H1 (cell line): ENCODE measurements at regions not wholly inside any gene's neighbourhood (a gene's known extent, or its start where the extent isn't known, plus 50 kb on each side); places are given as distances from the start of the nearest gene placed in this dataset.

Experiments
- CBX5 ChIP-seq: fragments of 300-800, 300-1000 bp; sonication (generic); IDR thresholded peaks from 2 replicates; pipeline ENCODE4 v1.7.1; 2016; ENCODE audit warnings: antibody characterized with exemption, low read length, low read depth
- POLR2A ChIP-seq, 2 experiments: IDR thresholded peaks; 1 replicate in 1 of 2; 2 replicates in 1 of 2; pipeline ENCODE4 v1.6.1; 2011; ENCODE audit warnings: low read depth in 2 of 2, low read length in 2 of 2, mild to moderate bottlenecking in 2 of 2; ENCODE audit errors: control extremely low read depth in 1 of 2
- RAD21 ChIP-seq, 2 experiments: IDR thresholded peaks in 1 of 2; conservative IDR thresholded peaks in 1 of 2; 2 replicates each; pipeline ENCODE4 v1.6.1; 2011; ENCODE audit warnings: low read depth in 2 of 2, low read length in 2 of 2, improper control_type of control experiment in 1 of 2, inconsistent platforms in 1 of 2, mild to moderate bottlenecking in 1 of 2, moderate library complexity in 1 of 2
- SP1 ChIP-seq: IDR thresholded peaks from 2 replicates; pipeline ENCODE4 v1.6.1; 2011; ENCODE audit warnings: low read depth, low read length
- SRF ChIP-seq: IDR thresholded peaks from 2 replicates; pipeline ENCODE4 v1.6.1; 2011; ENCODE audit warnings: mild to moderate bottlenecking, low read depth, low read length, moderate library complexity
- ZNF274 ChIP-seq: IDR thresholded peaks from 2 replicates; pipeline ENCODE4 v1.7.0; 2012; ENCODE audit warnings: low read length, borderline replicate concordance; ENCODE audit errors: extremely low read depth
- TF ChIP-seq, protein P1 (sequence below): IDR thresholded peaks from 2 replicates; pipeline ENCODE4 v1.6.1; 2012; ENCODE audit warnings: inconsistent platforms
- TF ChIP-seq, protein P2 (sequence below): fragments of 300-600 bp; sonication (generic); IDR thresholded peaks from 2 replicates; pipeline ENCODE4 v1.7.1; 2012; ENCODE audit warnings: low read length, moderate library complexity, mild to moderate bottlenecking, inconsistent platforms; ENCODE audit not compliant: insufficient replicate concordance

DNA sequence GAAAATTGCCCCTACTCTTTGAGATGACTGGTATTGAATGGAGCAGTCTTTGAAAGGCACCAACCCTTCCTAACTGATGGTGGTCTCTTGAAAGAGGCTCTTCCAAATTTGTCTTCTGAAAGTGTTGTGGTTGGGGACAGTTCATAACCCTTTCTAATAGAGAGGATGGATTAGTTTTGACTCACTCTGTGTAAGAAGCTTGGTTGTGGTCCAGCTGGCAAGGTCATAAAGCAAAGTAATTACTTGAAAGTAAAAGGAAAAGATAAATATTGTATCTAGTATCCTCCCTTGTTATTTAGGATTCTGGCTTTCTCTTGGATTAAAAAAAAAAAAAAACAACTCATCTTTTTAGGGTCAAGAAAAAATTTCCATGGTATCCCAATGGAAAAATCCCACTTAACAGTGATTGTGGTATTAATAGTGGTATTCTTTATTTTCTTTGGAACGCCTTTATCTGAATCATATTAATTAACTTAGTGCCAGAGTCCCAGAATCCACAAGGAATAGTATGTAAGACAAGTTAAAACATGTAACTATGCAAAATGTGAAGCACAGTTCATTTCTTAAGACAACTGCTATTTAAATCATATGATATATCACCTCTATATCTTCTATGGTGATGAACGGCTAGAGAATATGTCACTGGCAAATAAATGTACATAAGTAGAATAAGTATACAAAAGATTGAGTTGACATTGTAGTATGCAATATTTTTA, 469.3 kb upstream of the CDIN1 start (continued):
- TF ChIP-seq, protein P1, sequence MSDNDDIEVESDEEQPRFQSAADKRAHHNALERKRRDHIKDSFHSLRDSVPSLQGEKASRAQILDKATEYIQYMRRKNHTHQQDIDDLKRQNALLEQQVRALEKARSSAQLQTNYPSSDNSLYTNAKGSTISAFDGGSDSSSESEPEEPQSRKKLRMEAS, result no peak
- TF ChIP-seq SRF, result no peak
- TF ChIP-seq SP1, result no peak
- no peak for TF ChIP-seq ZNF274
- TF ChIP-seq, protein P2, sequence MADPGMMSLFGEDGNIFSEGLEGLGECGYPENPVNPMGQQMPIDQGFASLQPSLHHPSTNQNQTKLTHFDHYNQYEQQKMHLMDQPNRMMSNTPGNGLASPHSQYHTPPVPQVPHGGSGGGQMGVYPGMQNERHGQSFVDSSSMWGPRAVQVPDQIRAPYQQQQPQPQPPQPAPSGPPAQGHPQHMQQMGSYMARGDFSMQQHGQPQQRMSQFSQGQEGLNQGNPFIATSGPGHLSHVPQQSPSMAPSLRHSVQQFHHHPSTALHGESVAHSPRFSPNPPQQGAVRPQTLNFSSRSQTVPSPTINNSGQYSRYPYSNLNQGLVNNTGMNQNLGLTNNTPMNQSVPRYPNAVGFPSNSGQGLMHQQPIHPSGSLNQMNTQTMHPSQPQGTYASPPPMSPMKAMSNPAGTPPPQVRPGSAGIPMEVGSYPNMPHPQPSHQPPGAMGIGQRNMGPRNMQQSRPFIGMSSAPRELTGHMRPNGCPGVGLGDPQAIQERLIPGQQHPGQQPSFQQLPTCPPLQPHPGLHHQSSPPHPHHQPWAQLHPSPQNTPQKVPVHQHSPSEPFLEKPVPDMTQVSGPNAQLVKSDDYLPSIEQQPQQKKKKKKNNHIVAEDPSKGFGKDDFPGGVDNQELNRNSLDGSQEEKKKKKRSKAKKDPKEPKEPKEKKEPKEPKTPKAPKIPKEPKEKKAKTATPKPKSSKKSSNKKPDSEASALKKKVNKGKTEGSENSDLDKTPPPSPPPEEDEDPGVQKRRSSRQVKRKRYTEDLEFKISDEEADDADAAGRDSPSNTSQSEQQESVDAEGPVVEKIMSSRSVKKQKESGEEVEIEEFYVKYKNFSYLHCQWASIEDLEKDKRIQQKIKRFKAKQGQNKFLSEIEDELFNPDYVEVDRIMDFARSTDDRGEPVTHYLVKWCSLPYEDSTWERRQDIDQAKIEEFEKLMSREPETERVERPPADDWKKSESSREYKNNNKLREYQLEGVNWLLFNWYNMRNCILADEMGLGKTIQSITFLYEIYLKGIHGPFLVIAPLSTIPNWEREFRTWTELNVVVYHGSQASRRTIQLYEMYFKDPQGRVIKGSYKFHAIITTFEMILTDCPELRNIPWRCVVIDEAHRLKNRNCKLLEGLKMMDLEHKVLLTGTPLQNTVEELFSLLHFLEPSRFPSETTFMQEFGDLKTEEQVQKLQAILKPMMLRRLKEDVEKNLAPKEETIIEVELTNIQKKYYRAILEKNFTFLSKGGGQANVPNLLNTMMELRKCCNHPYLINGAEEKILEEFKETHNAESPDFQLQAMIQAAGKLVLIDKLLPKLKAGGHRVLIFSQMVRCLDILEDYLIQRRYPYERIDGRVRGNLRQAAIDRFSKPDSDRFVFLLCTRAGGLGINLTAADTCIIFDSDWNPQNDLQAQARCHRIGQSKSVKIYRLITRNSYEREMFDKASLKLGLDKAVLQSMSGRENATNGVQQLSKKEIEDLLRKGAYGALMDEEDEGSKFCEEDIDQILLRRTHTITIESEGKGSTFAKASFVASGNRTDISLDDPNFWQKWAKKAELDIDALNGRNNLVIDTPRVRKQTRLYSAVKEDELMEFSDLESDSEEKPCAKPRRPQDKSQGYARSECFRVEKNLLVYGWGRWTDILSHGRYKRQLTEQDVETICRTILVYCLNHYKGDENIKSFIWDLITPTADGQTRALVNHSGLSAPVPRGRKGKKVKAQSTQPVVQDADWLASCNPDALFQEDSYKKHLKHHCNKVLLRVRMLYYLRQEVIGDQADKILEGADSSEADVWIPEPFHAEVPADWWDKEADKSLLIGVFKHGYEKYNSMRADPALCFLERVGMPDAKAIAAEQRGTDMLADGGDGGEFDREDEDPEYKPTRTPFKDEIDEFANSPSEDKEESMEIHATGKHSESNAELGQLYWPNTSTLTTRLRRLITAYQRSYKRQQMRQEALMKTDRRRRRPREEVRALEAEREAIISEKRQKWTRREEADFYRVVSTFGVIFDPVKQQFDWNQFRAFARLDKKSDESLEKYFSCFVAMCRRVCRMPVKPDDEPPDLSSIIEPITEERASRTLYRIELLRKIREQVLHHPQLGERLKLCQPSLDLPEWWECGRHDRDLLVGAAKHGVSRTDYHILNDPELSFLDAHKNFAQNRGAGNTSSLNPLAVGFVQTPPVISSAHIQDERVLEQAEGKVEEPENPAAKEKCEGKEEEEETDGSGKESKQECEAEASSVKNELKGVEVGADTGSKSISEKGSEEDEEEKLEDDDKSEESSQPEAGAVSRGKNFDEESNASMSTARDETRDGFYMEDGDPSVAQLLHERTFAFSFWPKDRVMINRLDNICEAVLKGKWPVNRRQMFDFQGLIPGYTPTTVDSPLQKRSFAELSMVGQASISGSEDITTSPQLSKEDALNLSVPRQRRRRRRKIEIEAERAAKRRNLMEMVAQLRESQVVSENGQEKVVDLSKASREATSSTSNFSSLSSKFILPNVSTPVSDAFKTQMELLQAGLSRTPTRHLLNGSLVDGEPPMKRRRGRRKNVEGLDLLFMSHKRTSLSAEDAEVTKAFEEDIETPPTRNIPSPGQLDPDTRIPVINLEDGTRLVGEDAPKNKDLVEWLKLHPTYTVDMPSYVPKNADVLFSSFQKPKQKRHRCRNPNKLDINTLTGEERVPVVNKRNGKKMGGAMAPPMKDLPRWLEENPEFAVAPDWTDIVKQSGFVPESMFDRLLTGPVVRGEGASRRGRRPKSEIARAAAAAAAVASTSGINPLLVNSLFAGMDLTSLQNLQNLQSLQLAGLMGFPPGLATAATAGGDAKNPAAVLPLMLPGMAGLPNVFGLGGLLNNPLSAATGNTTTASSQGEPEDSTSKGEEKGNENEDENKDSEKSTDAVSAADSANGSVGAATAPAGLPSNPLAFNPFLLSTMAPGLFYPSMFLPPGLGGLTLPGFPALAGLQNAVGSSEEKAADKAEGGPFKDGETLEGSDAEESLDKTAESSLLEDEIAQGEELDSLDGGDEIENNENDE, result no peak
- TF ChIP-seq POLR2A (IDR thresholded peaks at IDR 0.05; ENCODE audit: control extremely low read depth in 1 of 2, low read depth in 2 of 2, low read length in 2 of 2), result no peak
- TF ChIP-seq RAD21 (IDR thresholded peaks at IDR 0.05 in 1 of 2, conservative IDR thresholded peaks at IDR 0.05 in 1 of 2; ENCODE audit: low read depth in 2 of 2, low read length in 2 of 2), result no peak
- TF ChIP-seq CBX5, result no peak
